ENCODE measurements at regions not wholly inside any gene's neighbourhood (a gene's known extent, or its start where the extent isn't known, plus 50 kb on each side); places are given as distances from the start of the nearest gene placed in this dataset.

GRCh38 chr10:21199501-21199900 lies 302.4 kb upstream of the NEBL start:
- dilution Hi-C loops (cut with MboI; ENCODE audit: extremely low pct_ligation_motif_present, low sequenced_read_pairs) = no loop called here
- Histone ChIP-seq H3K79me2 (ENCODE audit: control insufficient read depth, insufficient read depth, low read length) (no peaks in the 10 kb centered on the region), H3K4me1 (ENCODE audit: control insufficient read depth, extremely low read depth, insufficient read depth, low read length) (peaks cover 7% of the 10 kb centered on the region), H3K9me1 (ENCODE audit: control insufficient read depth, extremely low read depth, insufficient read depth, low read length) (no peaks in the 10 kb centered on the region), H3K9me3 (ENCODE audit: control insufficient read depth, low read depth, low read length) (peaks cover 9% of the 10 kb centered on the region), H3K27me3 (ENCODE audit: control insufficient read depth, extremely low read depth, insufficient read depth, low read length) (no peaks in the 10 kb centered on the region), H4K20me1 (ENCODE audit: control insufficient read depth, extremely low read depth, insufficient read depth, low read length) (no peaks in the 10 kb centered on the region), H3K36me3 (ENCODE audit: control insufficient read depth in 2 of 2, extremely low read depth in 1 of 2, insufficient read depth in 2 of 2, low read length in 2 of 2) (no peaks in the 10 kb centered on the region), H3K9ac (ENCODE audit: control insufficient read depth, extremely low read depth, insufficient read depth, low read length) (no peak overlapping the region), H3K4me2 (ENCODE audit: control insufficient read depth, extremely low read depth, insufficient read depth, low read depth, low read length) (no peak overlapping the region), H2AFZ (ENCODE audit: control insufficient read depth, low read length) (no peak overlapping the region), H3K4me3 (ENCODE audit: control insufficient read depth in 2 of 3, extremely low read depth in 1 of 3, insufficient read depth in 2 of 3, low read depth in 1 of 3, low read length in 3 of 3) (no peak overlapping the region), H3K27ac (ENCODE audit: control insufficient read depth, insufficient read depth, low read length) (no peak overlapping the region)
- TF ChIP-seq EZH2 (IDR thresholded peaks at IDR 0.05; ENCODE audit: low read length) (no peak), CTCF (optimal IDR thresholded peaks at IDR 0.05 in 1 of 3, IDR thresholded peaks at IDR 0.05 in 1 of 3, conservative IDR thresholded peaks at IDR 0.05 in 1 of 3; ENCODE audit: extremely low read depth in 1 of 3, insufficient read depth in 2 of 3, low read length in 3 of 3) (no peak)
- DNase-seq (ENCODE audit: low read depth, low spot score) = no peak
- no peak for FAIRE-seq

- Histone ChIP-seq H3K9ac (ENCODE audit: control insufficient read depth, extremely low read depth, insufficient read depth, low read length) (no peak overlapping the region), H2AFZ (ENCODE audit: control insufficient read depth, low read length) (no peak overlapping the region), H3K9me3 (ENCODE audit: control insufficient read depth, low read depth, low read length) (peaks cover 9% of the 10 kb centered on the region), H3K27ac (ENCODE audit: control insufficient read depth, insufficient read depth, low read length) (no peak overlapping the region), H3K36me3 (ENCODE audit: control insufficient read depth in 2 of 2, extremely low read depth in 1 of 2, insufficient read depth in 2 of 2, low read length in 2 of 2) (no peaks in the 10 kb centered on the region), H4K20me1 (ENCODE audit: control insufficient read depth, extremely low read depth, insufficient read depth, low read length) (no peaks in the 10 kb centered on the region), H3K9me1 (ENCODE audit: control insufficient read depth, extremely low read depth, insufficient read depth, low read length) (no peaks in the 10 kb centered on the region), H3K79me2 (ENCODE audit: control insufficient read depth, insufficient read depth, low read length) (no peaks in the 10 kb centered on the region), H3K27me3 (ENCODE audit: control insufficient read depth, extremely low read depth, insufficient read depth, low read length) (no peaks in the 10 kb centered on the region), H3K4me1 (ENCODE audit: control insufficient read depth, extremely low read depth, insufficient read depth, low read length) (peaks cover 7% of the 10 kb centered on the region), H3K4me3 (ENCODE audit: control insufficient read depth in 2 of 3, extremely low read depth in 1 of 3, insufficient read depth in 2 of 3, low read depth in 1 of 3, low read length in 3 of 3) (no peak overlapping the region), H3K4me2 (ENCODE audit: control insufficient read depth, extremely low read depth, insufficient read depth, low read depth, low read length) (no peak overlapping the region)
- dilution Hi-C loops (cut with MboI; ENCODE audit: extremely low pct_ligation_motif_present, low sequenced_read_pairs) = no loop called here
- TF ChIP-seq CTCF (optimal IDR thresholded peaks at IDR 0.05 in 1 of 3, IDR thresholded peaks at IDR 0.05 in 1 of 3, conservative IDR thresholded peaks at IDR 0.05 in 1 of 3; ENCODE audit: extremely low read depth in 1 of 3, insufficient read depth in 2 of 3, low read length in 3 of 3) (no peak), EZH2 (IDR thresholded peaks at IDR 0.05; ENCODE audit: low read length) (no peak)
- FAIRE-seq (no peak), DNase-seq (ENCODE audit: low read depth, low spot score) (no peak)
These were observed 300.7 kb upstream of the NEBL start for GRCh38 chr10:21197838-21198237.

All from keratinocyte (primary cell).